GM21515 (cell line): ENCODE measurements at regions not wholly inside any gene's neighbourhood (a gene's known extent, or its start where the extent isn't known, plus 50 kb on each side); places are given as distances from the start of the nearest gene placed in this dataset.

Experiments used
- ATAC-seq: cut with Tn5 transposase; IDR thresholded peaks from one replicate; pipeline ENCODE4 v1.9.1; 2021; ENCODE audit not compliant: unreplicated experiment

- no peak for ATAC-seq
Measured at GRCh38 chr7:38069052-38069451, 109.0 kb upstream of the STARD3NL start.

- ATAC-seq, result no peak
Measured at GRCh38 chr7:38070718-38071117, 107.3 kb upstream of the STARD3NL start.

- no peak for ATAC-seq
Measured at GRCh38 chr7:38086857-38087256, 91.2 kb upstream of the STARD3NL start.

GRCh38 chr7:38102507-38102906 is 75.5 kb upstream of the STARD3NL start:
- no peak for ATAC-seq

GRCh38 chr7:38105874-38106483 is 72.1 kb upstream of the STARD3NL start:
- peak; percentile 64 for ATAC-seq

- ATAC-seq, result peak; percentile 74
Measured at GRCh38 chr7:38107486-38107893, 70.6 kb upstream of the STARD3NL start.

- ATAC-seq, result no peak
Measured at GRCh38 chr7:38112075-38112474, 66.0 kb upstream of the STARD3NL start.

GRCh38 chr7:38120076-38120475 is 58.0 kb upstream of the STARD3NL start:
- ATAC-seq, result no peak

GRCh38 chr7:38122501-38122900 is 55.5 kb upstream of the STARD3NL start:
- ATAC-seq, result no peak

- no peak for ATAC-seq
Measured at GRCh38 chr7:38123494-38123893, 54.6 kb upstream of the STARD3NL start.

- ATAC-seq, result no peak
Measured at GRCh38 chr7:38127216-38128207, 50.5 kb upstream of the STARD3NL start.
